Left ventricle myocardium inferior (tissue), 1 donor: ENCODE measurements at regions not wholly inside any gene's neighbourhood (a gene's known extent, or its start where the extent isn't known, plus 50 kb on each side); places are given as distances from the start of the nearest gene placed in this dataset.

Experiments used
- DNase-seq: peaks from one replicate; pipeline ENCODE4 v3.0.0-alpha.2; 2020
- H3K27ac ChIP-seq: fragments of 200-600 bp; replicated peaks from 2 replicates; pipeline ENCODE4 v1.8.0; 2021
- H3K27me3 ChIP-seq: fragments of 200-600 bp; 2 replicates; pipeline ENCODE4 v1.8.0; 2021; ENCODE audit warnings: low read depth
- H3K36me3 ChIP-seq: fragments of 200-600 bp; 2 replicates; pipeline ENCODE4 v1.8.0; 2021
- H3K4me1 ChIP-seq: fragments of 200-600 bp; 2 replicates; pipeline ENCODE4 v1.8.0; 2021
- H3K4me3 ChIP-seq: fragments of 200-600 bp; 2 replicates; pipeline ENCODE4 v1.8.0; 2021; ENCODE audit warnings: mild to moderate bottlenecking, moderate library complexity
- H3K9me3 ChIP-seq: fragments of 200-600 bp; replicated peaks from 2 replicates; pipeline ENCODE4 v1.8.0; 2021
- CTCF ChIP-seq: fragments of 200-600 bp; IDR thresholded peaks from 2 replicates; pipeline ENCODE4 v1.8.0; 2021; ENCODE audit warnings: antibody characterized with exemption, mild to moderate bottlenecking, borderline replicate concordance
- intact Hi-C: fragments of 100-400 bp; cut with micrococcal nuclease; formaldehyde crosslinking; loops from one replicate; pipeline ENCODE4 v1.11.0; 2022
- donor health status: DM: no; HTN: yes; CAD: no; lungs with severe emphysema.

GRCh38 chr20:6397115-6397514 lies 274.3 kb upstream of the FERMT1 start:
- intact Hi-C loops: no loop called here
- Histone ChIP-seq H3K4me1 (no peaks in the 10 kb centered on the region), H3K27me3 (no peaks in the 10 kb centered on the region), H3K36me3 (no peaks in the 10 kb centered on the region), H3K27ac (no peak overlapping the region), H3K9me3 (no peaks in the 10 kb centered on the region), H3K4me3 (no peak overlapping the region)
- TF ChIP-seq CTCF: no peak
- DNase-seq: no peak

GRCh38 chr20:6395695-6396094 lies 272.9 kb upstream of the FERMT1 start:
- no peak for TF ChIP-seq CTCF
- Histone ChIP-seq H3K27ac (no peak overlapping the region), H3K4me1 (no peaks in the 10 kb centered on the region), H3K9me3 (no peaks in the 10 kb centered on the region), H3K27me3 (no peaks in the 10 kb centered on the region), H3K36me3 (no peaks in the 10 kb centered on the region), H3K4me3 (no peak overlapping the region)
- no peak for DNase-seq
- intact Hi-C loops: no loop called here

GRCh38 chr20:6388671-6389197 lies 265.9 kb upstream of the FERMT1 start:
- no peaks in the 10 kb centered on the region for H3K4me1 ChIP-seq

GRCh38 chr20:6384956-6385486 lies 262.2 kb upstream of the FERMT1 start:
- Histone ChIP-seq H3K4me3 (no peak overlapping the region), H3K36me3 (no peaks in the 10 kb centered on the region), H3K27me3 (no peaks in the 10 kb centered on the region), H3K27ac (no peak overlapping the region), H3K4me1 (no peaks in the 10 kb centered on the region), H3K9me3 (no peaks in the 10 kb centered on the region)
- no peak for TF ChIP-seq CTCF
- no peak for DNase-seq
- intact Hi-C loops: no loop called here

More at GRCh38 chr20:6388671-6389197, 265.9 kb upstream of the FERMT1 start:
- intact Hi-C loops: no loop called here
- H3K27ac ChIP-seq: no peak overlapping the region
- H3K36me3 ChIP-seq: no peaks in the 10 kb centered on the region
- H3K4me3 ChIP-seq: no peak overlapping the region
- DNase-seq: no peak
- TF ChIP-seq CTCF: no peak
- no peaks in the 10 kb centered on the region for H3K9me3 ChIP-seq
- H3K27me3 ChIP-seq: no peaks in the 10 kb centered on the region

- no peaks in the 10 kb centered on the region for H3K36me3 ChIP-seq
- no peaks in the 10 kb centered on the region for H3K27me3 ChIP-seq
- no peaks in the 10 kb centered on the region for H3K9me3 ChIP-seq
- no peak for DNase-seq
- no peaks in the 10 kb centered on the region for H3K4me1 ChIP-seq
- no peak for TF ChIP-seq CTCF
- H3K4me3 ChIP-seq: no peak overlapping the region
- intact Hi-C loops: no loop called here
- H3K27ac ChIP-seq: no peak overlapping the region
These were observed 261.6 kb upstream of the FERMT1 start for GRCh38 chr20:6384380-6384779.
